ENCODE measurements at regions not wholly inside any gene's neighbourhood (a gene's known extent, or its start where the extent isn't known, plus 50 kb on each side); places are given as distances from the start of the nearest gene placed in this dataset.

- TF ChIP-seq CTCF (IDR thresholded peaks at IDR 0.05; ENCODE audit: borderline replicate concordance, extremely low read depth, insufficient read depth), result no peak
- no peak overlapping the region for H3K9ac ChIP-seq (ENCODE audit: low read length in 3 of 3)
- no peaks in the 10 kb centered on the region for H3K4me1 ChIP-seq (ENCODE audit: control insufficient read depth in 2 of 3, insufficient read depth in 2 of 3, low read depth in 1 of 3, low read length in 3 of 3)
- no peak overlapping the region for H3K4me3 ChIP-seq (ENCODE audit: low read length in 3 of 3)
- H3K27ac ChIP-seq (ENCODE audit: low read depth in 2 of 2, low read length in 2 of 2), result no peak overlapping the region
- DNase-seq (no peak), FAIRE-seq (no peak)
- H3K9me3 ChIP-seq (ENCODE audit: control insufficient read depth in 2 of 3, insufficient read depth in 1 of 3, low read length in 3 of 3), result no peaks in the 10 kb centered on the region
- H3K27me3 ChIP-seq (ENCODE audit: control insufficient read depth, insufficient read depth, low read length), result no peaks in the 10 kb centered on the region
- no peaks in the 10 kb centered on the region for H3K36me3 ChIP-seq (ENCODE audit: control insufficient read depth in 2 of 3, insufficient read depth in 3 of 3, low read length in 3 of 3)
- intact Hi-C loops (cut with DNase I), result no loop called here
Observed at GRCh38 chr4:15182600-15183220, 180.4 kb downstream of the CPEB2 start.

- Histone ChIP-seq H3K27ac (ENCODE audit: low read depth in 2 of 2, low read length in 2 of 2) (no peak overlapping the region), H3K36me3 (ENCODE audit: control insufficient read depth in 2 of 3, insufficient read depth in 3 of 3, low read length in 3 of 3) (no peaks in the 10 kb centered on the region), H3K9me3 (ENCODE audit: control insufficient read depth in 2 of 3, insufficient read depth in 1 of 3, low read length in 3 of 3) (no peaks in the 10 kb centered on the region), H3K27me3 (ENCODE audit: control insufficient read depth, insufficient read depth, low read length) (no peaks in the 10 kb centered on the region), H3K9ac (ENCODE audit: low read length in 3 of 3) (no peak overlapping the region), H3K4me1 (ENCODE audit: control insufficient read depth in 2 of 3, insufficient read depth in 2 of 3, low read depth in 1 of 3, low read length in 3 of 3) (no peaks in the 10 kb centered on the region), H3K4me3 (ENCODE audit: low read length in 3 of 3) (no peak overlapping the region)
- DNase-seq (no peak), FAIRE-seq (no peak)
- intact Hi-C loops (cut with DNase I), result no loop called here
- TF ChIP-seq CTCF (IDR thresholded peaks at IDR 0.05; ENCODE audit: borderline replicate concordance, extremely low read depth, insufficient read depth), result no peak
Observed at GRCh38 chr4:15186149-15186548, 183.9 kb downstream of the CPEB2 start.

- H3K4me3 ChIP-seq (ENCODE audit: low read length in 3 of 3), result no peak overlapping the region
- H3K36me3 ChIP-seq (ENCODE audit: control insufficient read depth in 2 of 3, insufficient read depth in 3 of 3, low read length in 3 of 3), result no peaks in the 10 kb centered on the region
- no peak for TF ChIP-seq CTCF (IDR thresholded peaks at IDR 0.05; ENCODE audit: borderline replicate concordance, extremely low read depth, insufficient read depth)
- intact Hi-C loops (cut with DNase I), result no loop called here
- no peak for DNase-seq
- H3K9me3 ChIP-seq (ENCODE audit: control insufficient read depth in 2 of 3, insufficient read depth in 1 of 3, low read length in 3 of 3), result no peaks in the 10 kb centered on the region
- no peaks in the 10 kb centered on the region for H3K4me1 ChIP-seq (ENCODE audit: control insufficient read depth in 2 of 3, insufficient read depth in 2 of 3, low read depth in 1 of 3, low read length in 3 of 3)
- H3K27ac ChIP-seq (ENCODE audit: low read depth in 2 of 2, low read length in 2 of 2), result no peak overlapping the region
- H3K27me3 ChIP-seq (ENCODE audit: control insufficient read depth, insufficient read depth, low read length), result no peaks in the 10 kb centered on the region
- no peak overlapping the region for H3K9ac ChIP-seq (ENCODE audit: low read length in 3 of 3)
- FAIRE-seq, result no peak
Observed at GRCh38 chr4:15186806-15187205, 184.5 kb downstream of the CPEB2 start.
